Left lung (tissue), 4 donors: ENCODE measurements at regions not wholly inside any gene's neighbourhood (a gene's known extent, or its start where the extent isn't known, plus 50 kb on each side); places are given as distances from the start of the nearest gene placed in this dataset.

Experiments used
- ATAC-seq: fragments of 200-7000 bp; cut with Tn5 transposase; one replicate; pipeline ENCODE4 v1.9.1; 2020; ENCODE audit warnings: moderate library complexity
- DNase-seq, 4 donors: peaks; one replicate each; pipeline ENCODE4 v3.0.0-alpha.2; 2013 to 2020
- H3K27ac ChIP-seq, 2 donors: fragments of 200-600 bp; sonication (generic) in 1 of 2; one replicate each; pipeline versions ENCODE4 v1.5.0 to v1.8.0; 2020 to 2021
- H3K27me3 ChIP-seq, 2 donors: fragments of 200-600 bp; sonication (generic) in 1 of 2; one replicate each; pipeline versions ENCODE4 v1.5.0 to v1.8.0; 2020 to 2021
- H3K36me3 ChIP-seq, 2 donors: fragments of 200-600 bp; sonication (generic) in 1 of 2; one replicate each; pipeline versions ENCODE4 v1.5.0 to v1.8.0; 2020 to 2021
- H3K4me1 ChIP-seq, 2 donors: fragments of 200-600 bp; one replicate each; pipeline ENCODE4 v1.8.0; 2021
- H3K4me3 ChIP-seq, 2 donors: fragments of 200-600 bp; sonication (generic) in 1 of 2; one replicate each; pipeline versions ENCODE4 v1.5.0 to v1.8.0; 2020 to 2021; ENCODE audit warnings: mild to moderate bottlenecking in 1 of 2
- H3K9me3 ChIP-seq, 2 donors: fragments of 200-600 bp; sonication (generic) in 1 of 2; one replicate each; pipeline versions ENCODE4 v1.5.0 to v1.8.0; 2020 to 2021
- intact Hi-C, 2 donors: fragments of 100-400 bp; cut with DNase I; formaldehyde crosslinking; loops; one replicate each; pipeline versions ENCODE4 v1.11.2 to v1.14.2; 2022
- TF ChIP-seq, protein P1 (sequence below), 2 donors: fragments of 200-600 bp; sonication (generic) in 1 of 2; IDR thresholded peaks; one replicate each; pipeline versions ENCODE4 v1.5.0 to v1.8.0; 2021; ENCODE audit warnings: antibody characterized with exemption in 2 of 2
- donor health status: DM: no; HTN: yes; CAD: no.
- donor health status: DM: no; HTN: no; CAD: no.

GRCh38 chr13:62142048-62142447 lies 726.4 kb upstream of the PCDH20 start:
- TF ChIP-seq, protein P1, sequence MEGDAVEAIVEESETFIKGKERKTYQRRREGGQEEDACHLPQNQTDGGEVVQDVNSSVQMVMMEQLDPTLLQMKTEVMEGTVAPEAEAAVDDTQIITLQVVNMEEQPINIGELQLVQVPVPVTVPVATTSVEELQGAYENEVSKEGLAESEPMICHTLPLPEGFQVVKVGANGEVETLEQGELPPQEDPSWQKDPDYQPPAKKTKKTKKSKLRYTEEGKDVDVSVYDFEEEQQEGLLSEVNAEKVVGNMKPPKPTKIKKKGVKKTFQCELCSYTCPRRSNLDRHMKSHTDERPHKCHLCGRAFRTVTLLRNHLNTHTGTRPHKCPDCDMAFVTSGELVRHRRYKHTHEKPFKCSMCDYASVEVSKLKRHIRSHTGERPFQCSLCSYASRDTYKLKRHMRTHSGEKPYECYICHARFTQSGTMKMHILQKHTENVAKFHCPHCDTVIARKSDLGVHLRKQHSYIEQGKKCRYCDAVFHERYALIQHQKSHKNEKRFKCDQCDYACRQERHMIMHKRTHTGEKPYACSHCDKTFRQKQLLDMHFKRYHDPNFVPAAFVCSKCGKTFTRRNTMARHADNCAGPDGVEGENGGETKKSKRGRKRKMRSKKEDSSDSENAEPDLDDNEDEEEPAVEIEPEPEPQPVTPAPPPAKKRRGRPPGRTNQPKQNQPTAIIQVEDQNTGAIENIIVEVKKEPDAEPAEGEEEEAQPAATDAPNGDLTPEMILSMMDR (IDR thresholded peaks at IDR 0.05): no peak
- no peak overlapping the region for H3K27ac ChIP-seq
- intact Hi-C loops: no loop called here
- no peaks in the 10 kb centered on the region for H3K27me3 ChIP-seq
- no peaks in the 10 kb centered on the region for H3K36me3 ChIP-seq
- peaks cover 0 to 29% of the 10 kb centered on the region in 2 donors for H3K9me3 ChIP-seq
- ATAC-seq (no peak), DNase-seq (no peak)
- no peaks in the 10 kb centered on the region for H3K4me1 ChIP-seq
- H3K4me3 ChIP-seq: no peak overlapping the region

DNA sequence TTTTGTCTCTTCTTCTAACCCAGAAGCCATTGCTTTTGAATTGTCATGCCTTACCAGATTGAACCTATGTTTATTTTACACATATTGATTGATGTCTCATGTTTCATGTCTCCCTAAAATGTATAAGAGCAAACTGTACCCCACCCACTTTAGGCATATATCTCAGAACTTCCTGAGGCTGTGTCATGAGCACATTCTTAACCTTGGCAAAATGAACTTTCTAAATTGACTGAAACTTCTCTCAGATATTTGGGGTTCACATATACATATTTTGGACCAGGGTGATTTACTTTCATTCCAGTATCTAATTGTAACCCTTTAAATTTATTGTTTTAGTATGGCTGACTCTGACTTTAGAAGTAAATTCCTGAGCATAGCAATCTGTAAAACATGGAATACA lies 723.9 kb upstream of the PCDH20 start:
- no peaks in the 10 kb centered on the region for H3K36me3 ChIP-seq
- H3K4me1 ChIP-seq: no peaks in the 10 kb centered on the region
- DNase-seq (no peak), ATAC-seq (no peak)
- no peaks in the 10 kb centered on the region for H3K27me3 ChIP-seq
- no peak overlapping the region for H3K27ac ChIP-seq
- H3K9me3 ChIP-seq: peaks cover 0 to 24% of the 10 kb centered on the region in 2 donors
- H3K4me3 ChIP-seq: no peak overlapping the region
- TF ChIP-seq, protein P1 (IDR thresholded peaks at IDR 0.05): no peak
- intact Hi-C loops: no loop called here

GRCh38 chr13:62137629-62138405 lies 722.2 kb upstream of the PCDH20 start:
- no peak overlapping the region for H3K4me3 ChIP-seq
- H3K9me3 ChIP-seq: peaks cover 0 to 16% of the 10 kb centered on the region in 2 donors
- no peak for DNase-seq
- H3K27me3 ChIP-seq: no peaks in the 10 kb centered on the region
- intact Hi-C loops: no loop called here
- H3K4me1 ChIP-seq: no peaks in the 10 kb centered on the region
- no peak overlapping the region for H3K27ac ChIP-seq
- no peak for ATAC-seq
- H3K36me3 ChIP-seq: no peaks in the 10 kb centered on the region
- TF ChIP-seq, protein P1 (IDR thresholded peaks at IDR 0.05): no peak

GRCh38 chr13:62131604-62132003 lies 716.0 kb upstream of the PCDH20 start:
- TF ChIP-seq, protein P1 (IDR thresholded peaks at IDR 0.05): no peak
- ATAC-seq (no peak), DNase-seq (no peak)
- intact Hi-C loops: no loop called here
- no peaks in the 10 kb centered on the region for H3K36me3 ChIP-seq
- H3K4me1 ChIP-seq: no peaks in the 10 kb centered on the region
- H3K27ac ChIP-seq: no peak overlapping the region
- no peak overlapping the region for H3K4me3 ChIP-seq
- H3K9me3 ChIP-seq: peaks cover 0 to 3% of the 10 kb centered on the region in 2 donors
- no peaks in the 10 kb centered on the region for H3K27me3 ChIP-seq

DNA sequence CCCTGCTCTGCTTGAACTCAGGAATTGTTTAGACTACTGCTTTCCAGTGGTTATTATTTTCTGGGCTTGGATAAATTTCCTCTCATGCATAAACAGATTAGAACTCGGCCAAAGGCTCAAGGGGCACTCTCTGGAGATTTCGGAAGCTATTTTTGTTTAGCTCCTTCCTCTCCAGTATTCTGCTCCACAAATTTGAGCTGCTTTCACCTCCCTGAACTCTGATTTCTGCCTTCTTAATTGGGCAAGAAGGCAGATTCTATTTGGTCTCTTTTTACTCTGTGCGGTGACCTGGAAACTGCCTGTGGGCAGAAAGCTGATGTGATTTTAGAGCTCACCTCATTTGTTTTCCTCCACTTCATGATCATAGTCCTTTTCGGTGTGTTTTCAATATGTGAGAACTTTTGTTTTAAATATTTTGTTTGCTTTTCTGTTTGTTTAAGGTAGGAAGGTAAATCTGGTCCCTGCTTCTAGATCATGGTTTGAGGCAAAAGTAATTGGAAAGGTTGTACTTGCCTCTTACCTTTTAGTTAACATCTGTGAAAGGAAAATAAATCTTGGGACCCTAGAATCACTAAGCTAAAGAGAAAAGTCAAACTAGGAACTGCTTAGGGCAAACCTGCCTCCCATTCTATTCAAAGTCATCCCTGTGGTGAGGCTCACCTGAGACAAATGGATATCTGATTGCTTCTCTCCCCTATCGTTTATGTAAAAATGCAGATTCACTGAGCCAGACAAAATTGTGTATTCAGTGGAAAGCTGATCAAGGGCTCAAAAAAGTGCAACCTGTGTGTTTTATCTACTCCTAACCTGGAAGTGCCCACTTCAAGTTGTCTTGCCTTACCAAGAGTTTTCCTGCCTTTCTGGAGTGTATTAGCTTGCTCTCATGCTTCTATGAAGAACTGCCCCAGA lies 714.7 kb upstream of the PCDH20 start:
- TF ChIP-seq, protein P1 (IDR thresholded peaks at IDR 0.05): no peak
- DNase-seq (no peak), ATAC-seq (no peak)
- Histone ChIP-seq H3K4me3 (no peak overlapping the region), H3K27ac (no peak overlapping the region), H3K9me3 (peaks cover 0 to 3% of the 10 kb centered on the region in 2 donors), H3K27me3 (no peaks in the 10 kb centered on the region), H3K4me1 (no peaks in the 10 kb centered on the region), H3K36me3 (no peaks in the 10 kb centered on the region)
- intact Hi-C loops: no loop called here
